HG03139 (cell line): ENCODE measurements at regions not wholly inside any gene's neighbourhood (a gene's known extent, or its start where the extent isn't known, plus 50 kb on each side); places are given as distances from the start of the nearest gene placed in this dataset.

ENCODE experiments used
- ATAC-seq: cut with Tn5 transposase; IDR thresholded peaks from one replicate; pipeline ENCODE4 v1.9.1; 2021; ENCODE audit not compliant: unreplicated experiment

DNA sequence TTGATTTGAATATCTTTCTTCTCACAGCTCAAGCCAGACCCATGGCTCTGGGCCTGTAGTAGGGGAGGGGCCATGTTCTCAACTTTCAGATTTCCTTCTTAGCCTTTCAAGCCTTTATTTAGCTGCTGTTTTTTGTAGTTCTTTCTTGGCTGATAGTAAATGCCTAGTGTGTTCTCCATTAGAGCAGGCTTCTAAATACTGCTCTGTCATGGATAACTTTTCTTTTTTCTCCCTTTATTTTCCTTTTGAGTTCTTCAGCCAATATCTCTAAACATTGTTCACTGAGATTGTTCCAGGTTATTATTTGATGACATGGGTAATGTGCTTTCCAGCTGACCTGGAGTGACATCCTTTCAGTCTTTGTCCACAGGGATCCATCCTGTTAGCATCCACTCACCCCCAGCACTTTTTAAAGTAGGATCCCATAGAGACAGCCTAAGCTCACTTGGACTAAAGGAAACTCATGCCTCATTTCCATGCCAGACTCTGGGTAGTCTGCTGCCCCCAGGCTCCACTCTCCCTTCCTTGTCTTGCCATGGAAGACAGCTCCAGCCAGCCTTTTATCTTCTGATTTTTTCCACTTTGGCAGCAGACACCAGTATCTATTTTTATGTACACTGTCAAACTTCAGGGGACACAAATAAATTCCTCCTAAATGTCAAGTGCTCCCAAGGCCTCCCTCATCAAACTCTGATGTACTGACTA is 645.6 kb downstream of the RNF144B start:
- no peak for ATAC-seq

DNA sequence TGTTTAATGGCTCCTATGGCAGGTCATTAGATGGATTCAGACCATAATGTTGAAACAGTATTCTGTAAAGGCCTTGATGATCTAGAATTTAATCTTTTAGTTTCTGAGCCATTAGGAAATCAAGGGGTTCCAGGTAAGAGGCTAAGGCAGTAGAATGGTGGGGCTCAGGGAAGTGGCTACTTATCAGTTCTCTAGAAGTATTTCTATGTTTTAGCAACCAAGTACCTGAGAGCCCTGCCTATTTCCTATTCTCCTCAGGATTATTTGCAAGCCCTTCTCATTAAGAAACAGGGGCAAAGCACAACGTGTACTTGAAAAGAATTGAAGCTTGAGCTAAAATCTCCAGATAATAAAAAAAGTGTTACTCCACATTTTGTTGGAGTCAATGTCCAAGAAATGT is 646.5 kb downstream of the RNF144B start:
- no peak for ATAC-seq

- ATAC-seq, result no peak
Observed at GRCh38 chr6:19034986-19035385, 647.8 kb downstream of the RNF144B start.

GRCh38 chr6:19035461-19036195 is 648.5 kb downstream of the RNF144B start:
- ATAC-seq, result no peak

DNA sequence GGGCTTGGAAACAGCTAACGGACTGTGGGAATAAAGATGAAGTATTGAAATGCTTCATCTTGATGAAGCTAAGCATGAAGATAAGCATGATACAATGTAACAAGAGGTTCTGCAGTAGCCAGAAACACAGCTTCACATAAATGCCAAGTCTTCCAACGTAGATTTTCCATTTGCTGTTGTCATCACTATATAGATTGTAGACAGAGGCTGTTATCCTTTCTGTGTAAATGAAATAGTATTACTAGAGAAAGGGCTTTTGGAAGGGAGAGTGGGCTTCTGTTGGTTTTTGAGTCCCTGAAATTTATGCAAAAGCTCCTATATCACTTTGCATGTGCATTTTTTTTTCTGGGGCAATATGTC is 649.0 kb downstream of the RNF144B start:
- no peak for ATAC-seq

DNA sequence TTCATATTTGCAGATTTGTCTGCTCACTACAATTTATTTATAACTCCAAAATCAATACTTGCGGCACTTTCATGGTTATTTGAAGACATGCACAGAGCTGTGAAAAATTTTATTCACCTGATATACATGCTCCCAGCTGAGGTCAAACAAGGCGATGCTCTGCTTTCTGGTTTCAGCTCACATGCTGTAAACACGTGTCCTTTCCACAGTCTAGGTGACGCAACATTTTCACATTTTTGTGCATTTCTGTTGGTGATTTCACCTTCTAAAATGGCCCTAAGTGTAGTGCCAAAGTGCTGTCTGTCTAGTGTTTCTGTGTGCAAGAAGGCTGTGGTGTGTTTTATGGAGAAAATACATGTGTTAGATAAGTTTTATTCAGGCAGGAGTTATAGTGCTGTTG is 650.5 kb downstream of the RNF144B start:
- ATAC-seq, result no peak

GRCh38 chr6:19039287-19039686 is 652.1 kb downstream of the RNF144B start:
- ATAC-seq, result no peak

- ATAC-seq, result no peak
Observed at GRCh38 chr6:19041906-19042305, 654.8 kb downstream of the RNF144B start.

GRCh38 chr6:19042420-19042819 is 655.3 kb downstream of the RNF144B start:
- no peak for ATAC-seq

- no peak for ATAC-seq
Observed at GRCh38 chr6:19050765-19051164, 663.6 kb downstream of the RNF144B start.

DNA sequence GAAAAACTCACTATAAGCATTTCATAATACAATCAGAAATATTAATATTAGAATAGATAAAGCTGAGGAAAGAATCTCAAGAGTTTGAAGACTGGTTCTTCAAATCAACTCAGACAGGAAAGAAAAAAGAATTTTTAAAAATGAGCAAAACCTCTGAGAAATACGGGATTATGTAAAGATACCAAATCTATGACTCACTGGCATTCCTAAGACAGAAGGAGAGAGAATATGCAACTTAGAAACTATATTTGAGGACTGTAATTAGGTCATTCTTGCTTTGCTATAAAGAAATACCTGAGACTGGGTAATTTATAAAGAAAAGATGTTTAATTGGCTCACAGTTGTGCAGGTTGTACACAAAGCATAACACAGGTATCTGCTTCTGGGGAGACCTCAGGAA is 665.1 kb downstream of the RNF144B start:
- ATAC-seq, result no peak

- no peak for ATAC-seq
Observed at GRCh38 chr6:19059102-19059501, 672.0 kb downstream of the RNF144B start.

DNA sequence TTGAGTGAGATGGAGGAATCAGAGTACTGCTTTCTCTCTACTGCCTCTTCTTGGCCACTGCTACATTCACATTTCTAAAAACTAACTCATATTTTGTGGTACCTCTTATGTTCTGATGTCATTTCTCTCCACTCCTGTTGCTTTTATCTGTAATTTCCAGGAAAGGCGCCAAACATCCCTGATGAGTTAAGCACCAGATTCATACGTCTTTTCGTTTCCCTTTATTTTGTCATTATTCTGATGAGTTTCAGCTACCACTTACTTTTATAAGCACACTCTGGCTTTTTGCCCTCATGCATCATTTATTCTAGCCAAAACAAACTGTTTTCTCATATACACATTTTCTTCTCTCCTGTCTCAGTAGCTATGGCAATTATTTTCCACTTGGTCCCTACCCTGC is 680.0 kb downstream of the RNF144B start:
- no peak for ATAC-seq

DNA sequence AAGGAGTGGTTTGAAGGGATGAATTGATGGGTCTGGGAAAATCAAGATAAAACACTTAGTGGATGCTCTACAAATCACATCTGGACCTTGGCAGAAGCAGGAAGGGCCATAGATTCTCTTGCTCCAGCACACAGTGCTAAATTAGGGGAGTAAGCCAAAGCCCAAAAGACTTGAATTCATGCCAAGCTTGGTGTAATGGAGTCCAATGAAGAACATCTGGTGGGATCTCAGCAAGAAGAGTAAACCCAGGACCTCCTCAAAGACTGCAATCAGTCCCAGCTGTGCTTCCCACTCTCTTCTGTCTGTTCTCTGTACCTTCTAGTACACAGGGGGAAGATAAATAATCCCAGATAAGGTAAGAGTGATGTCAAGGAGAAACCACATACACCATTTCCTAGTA is 683.4 kb downstream of the RNF144B start:
- no peak for ATAC-seq

DNA sequence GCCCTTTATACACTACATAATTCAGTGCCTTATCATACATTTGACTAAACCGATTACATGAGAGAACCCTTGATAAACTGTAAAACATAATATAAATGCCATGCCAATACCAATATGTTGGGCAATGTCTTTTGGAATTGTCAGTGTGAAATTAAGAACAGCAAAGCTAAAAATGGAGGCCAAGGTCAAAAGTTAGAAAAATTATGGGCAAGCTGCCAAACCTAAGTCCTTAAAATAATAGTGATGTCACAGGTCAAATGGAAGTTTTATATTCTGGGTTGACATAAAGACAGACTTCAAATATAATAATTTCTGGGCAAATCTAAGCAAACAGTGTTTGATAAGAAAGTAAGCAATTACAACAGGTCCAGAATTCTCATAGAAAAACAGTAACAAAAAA is 696.7 kb downstream of the RNF144B start:
- ATAC-seq, result no peak

DNA sequence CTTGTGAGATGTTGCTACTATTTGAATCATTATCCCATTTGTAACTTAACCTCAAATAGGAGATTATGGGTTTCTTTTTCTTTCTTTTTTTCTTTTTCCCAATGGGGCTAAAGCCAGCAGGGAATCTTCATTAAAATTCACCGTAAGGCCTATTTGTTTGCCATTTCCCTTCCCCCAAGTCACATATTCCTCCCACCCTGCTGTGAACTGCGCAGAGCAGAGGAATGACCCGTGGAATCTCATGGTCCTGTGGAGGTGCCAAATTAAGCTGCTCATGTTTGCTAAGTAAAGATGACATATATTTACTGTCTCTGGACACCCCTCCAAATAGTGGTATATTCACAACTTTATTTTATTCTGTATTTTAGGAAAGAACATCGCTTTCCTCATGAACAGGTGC is 699.3 kb downstream of the RNF144B start:
- ATAC-seq, result no peak

DNA sequence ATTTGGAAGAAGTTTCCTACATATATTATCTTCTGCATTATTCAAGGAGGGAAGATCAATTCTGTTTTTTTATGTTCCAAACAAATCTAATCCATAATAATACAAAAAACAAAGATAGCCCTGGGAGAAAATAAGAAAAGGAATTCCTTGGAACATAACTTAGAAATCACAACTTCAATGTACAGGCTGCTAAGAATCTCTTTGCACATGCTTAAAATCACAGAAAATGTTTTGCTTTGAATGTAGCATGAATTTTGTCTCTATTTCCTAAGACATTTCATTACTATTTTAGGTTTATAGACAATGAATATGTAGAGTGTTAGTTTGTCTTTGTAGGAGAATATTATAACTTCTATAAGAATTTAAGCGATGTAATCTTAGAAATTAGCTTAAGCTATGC is 700.1 kb downstream of the RNF144B start:
- ATAC-seq, result no peak

GRCh38 chr6:19087897-19088296 is 700.7 kb downstream of the RNF144B start:
- no peak for ATAC-seq

DNA sequence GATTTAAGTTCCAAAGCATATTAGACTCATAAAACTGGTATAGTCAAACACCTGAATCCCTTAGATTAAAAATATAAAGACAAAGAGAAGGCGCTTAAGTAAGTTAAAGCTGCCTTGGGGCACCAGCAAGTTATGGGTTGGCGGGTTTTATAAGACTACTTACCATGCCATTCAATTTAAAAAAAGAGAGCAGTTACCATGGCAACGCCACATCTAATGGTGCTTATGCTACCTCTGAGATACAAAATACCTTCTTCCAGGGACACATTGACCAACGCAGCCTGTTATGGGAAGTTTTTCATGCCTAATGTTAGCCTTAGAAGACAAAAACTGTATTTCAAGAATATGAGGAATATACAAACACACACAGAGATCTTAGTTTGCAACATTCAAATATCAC is 713.6 kb downstream of the RNF144B start:
- ATAC-seq, result no peak

DNA sequence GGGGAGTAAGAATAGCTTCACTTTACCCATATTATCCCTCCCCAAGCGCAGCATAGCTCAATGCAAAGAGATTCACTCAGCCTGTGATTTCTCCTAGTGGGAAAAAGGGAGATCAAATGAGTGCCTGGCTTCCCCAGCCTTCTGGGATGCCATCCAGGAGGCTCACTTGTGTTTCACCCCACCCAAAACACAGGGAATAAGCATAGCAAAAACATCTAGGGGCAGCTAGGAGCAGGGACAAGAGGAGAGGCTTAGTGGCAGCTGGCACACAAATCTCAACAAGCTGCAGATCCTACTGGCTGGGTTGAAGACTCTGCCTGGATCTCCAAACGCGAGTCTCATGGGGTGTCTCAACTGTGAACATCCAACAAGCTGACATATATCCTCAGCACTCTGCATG is 715.8 kb downstream of the RNF144B start:
- no peak for ATAC-seq

DNA sequence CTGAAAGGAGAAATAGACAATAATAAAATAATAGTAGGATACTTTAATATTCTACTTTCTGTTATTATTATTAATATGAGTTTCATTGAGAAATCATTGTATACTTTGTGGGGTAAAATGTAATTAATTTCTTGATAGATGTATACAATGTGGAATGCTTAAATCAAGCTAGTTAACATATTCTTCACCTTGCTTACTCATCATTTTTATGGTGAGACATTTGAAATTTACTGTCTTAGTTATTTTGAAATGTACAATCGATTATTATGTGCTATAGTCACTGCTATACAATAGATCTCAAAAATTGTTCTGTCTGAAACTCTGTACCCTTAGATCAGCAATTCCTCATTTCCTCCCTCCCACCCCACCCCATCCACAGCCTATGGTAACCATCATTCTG is 720.3 kb downstream of the RNF144B start:
- no peak for ATAC-seq

- ATAC-seq, result no peak
Observed at GRCh38 chr6:19121521-19121920, 715.6 kb upstream of the ID4 start.

- no peak for ATAC-seq
Observed at GRCh38 chr6:19127081-19127480, 710.1 kb upstream of the ID4 start.
